ENCODE measurements at regions not wholly inside any gene's neighbourhood (a gene's known extent, or its start where the extent isn't known, plus 50 kb on each side); places are given as distances from the start of the nearest gene placed in this dataset.

- TF ChIP-seq JUN (CRISPR knock-in tag; IDR thresholded peaks at IDR 0.05), result no peak
- no peak for TF ChIP-seq CTCF (IDR thresholded peaks at IDR 0.05)
- TF ChIP-seq HMGXB4 (CRISPR knock-in tag; IDR thresholded peaks at IDR 0.05), result no peak
- no peak for TF ChIP-seq PRDM15 (CRISPR knock-in tag; IDR thresholded peaks at IDR 0.05)
- no peak for TF ChIP-seq ZNF219 (CRISPR knock-in tag; IDR thresholded peaks at IDR 0.05; ENCODE audit: borderline replicate concordance)
- TF ChIP-seq PREB (CRISPR knock-in tag; IDR thresholded peaks at IDR 0.05; ENCODE audit: borderline replicate concordance), result no peak
- no peak for TF ChIP-seq CBFB (CRISPR knock-in tag; IDR thresholded peaks at IDR 0.05; ENCODE audit: low read depth)
- no peak for TF ChIP-seq KAT7 (CRISPR knock-in tag; IDR thresholded peaks at IDR 0.05; ENCODE audit: borderline replicate concordance)
These were observed 213.6 kb upstream of the CDH5 start for GRCh38 chr16:66152823-66153393.

Data from WTC11 (cell line).